GM18909 (cell line): ENCODE measurements at regions not wholly inside any gene's neighbourhood (a gene's known extent, or its start where the extent isn't known, plus 50 kb on each side); places are given as distances from the start of the nearest gene placed in this dataset.
"Not testable (repeated sequence)": the region's sequence is repeated elsewhere in the genome, so short reads cannot be mapped to it uniquely, and the experiment has no call there.

ENCODE experiments used
- ATAC-seq: cut with Tn5 transposase; IDR thresholded peaks from one replicate; pipeline ENCODE4 v1.9.1; 2021; ENCODE audit warnings: mild to moderate bottlenecking; ENCODE audit not compliant: unreplicated experiment, poor library complexity

DNA sequence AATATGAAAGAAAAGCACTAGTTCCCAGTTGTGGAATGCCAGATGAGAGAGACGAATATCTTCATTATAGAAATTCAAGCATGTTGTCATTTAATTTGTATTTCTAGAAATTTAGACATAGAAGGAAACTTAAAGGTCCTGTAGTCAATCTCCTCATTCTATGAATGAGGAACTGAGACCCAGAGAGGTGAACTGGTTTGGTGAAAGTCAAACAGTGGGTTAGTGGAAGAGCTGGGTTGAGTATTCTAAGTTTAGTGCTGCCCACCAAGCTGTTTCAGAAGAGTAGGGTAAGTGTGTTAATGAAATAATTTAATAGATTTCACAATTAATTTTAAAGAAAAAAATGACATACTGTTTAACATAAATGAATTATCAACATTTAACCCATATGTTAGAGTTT lies 655.2 kb downstream of the FAM133A start:
- no peak for ATAC-seq

GRCh38 chrX:94341730-94342129 lies 667.7 kb downstream of the FAM133A start:
- ATAC-seq, result not testable (repeated sequence)

- ATAC-seq, result no peak
Measured at GRCh38 chrX:94361241-94361640, 687.2 kb downstream of the FAM133A start.

GRCh38 chrX:94365736-94366135 lies 691.7 kb downstream of the FAM133A start:
- no peak for ATAC-seq

GRCh38 chrX:94366616-94367015 lies 692.6 kb downstream of the FAM133A start:
- ATAC-seq, result no peak

GRCh38 chrX:94389044-94389443 lies 715.0 kb downstream of the FAM133A start:
- no peak for ATAC-seq

GRCh38 chrX:94400488-94400887 lies 726.5 kb downstream of the FAM133A start:
- ATAC-seq, result peak; percentile 86

DNA sequence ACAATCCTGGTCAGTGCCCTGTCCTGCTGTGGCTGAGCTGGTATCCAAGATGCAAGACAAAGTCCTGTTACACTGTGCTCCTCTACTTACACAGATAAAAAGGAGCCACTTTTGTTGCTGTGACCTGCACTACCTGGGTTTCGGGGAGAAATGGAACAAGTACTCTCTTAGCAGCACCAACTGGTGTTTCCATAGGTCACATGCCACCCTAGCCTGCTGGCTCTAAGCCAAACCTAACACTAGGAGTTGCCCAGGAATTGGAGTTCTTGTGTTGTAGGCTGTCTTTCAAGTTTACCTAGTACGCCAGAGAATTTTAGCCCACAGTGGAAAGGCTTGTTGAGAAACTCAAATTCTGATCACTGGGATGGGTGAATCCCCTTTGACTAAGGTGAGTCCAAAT lies 727.4 kb downstream of the FAM133A start:
- peak; percentile 30 for ATAC-seq

GRCh38 chrX:94414746-94415145 lies 740.7 kb downstream of the FAM133A start:
- no peak for ATAC-seq

DNA sequence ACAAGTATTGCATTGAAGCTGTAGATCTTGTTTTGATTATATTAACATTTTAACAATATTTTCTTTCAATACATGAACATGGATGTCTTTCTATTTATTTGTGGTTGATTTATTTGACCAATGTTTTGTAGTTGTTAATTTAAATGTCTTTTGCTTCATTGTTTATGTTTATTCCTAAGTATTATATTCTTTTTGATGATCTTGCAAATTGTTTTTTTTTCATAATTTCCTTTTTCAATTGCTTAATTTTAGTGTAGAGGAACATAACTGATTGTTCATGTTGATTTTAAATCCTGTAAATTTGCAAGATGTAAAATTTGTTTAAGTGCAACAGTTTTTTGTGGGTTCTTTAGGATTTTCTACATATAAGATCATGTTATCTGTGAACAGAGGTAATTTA lies 744.1 kb downstream of the FAM133A start:
- no peak for ATAC-seq

GRCh38 chrX:94424456-94424855 lies 750.5 kb downstream of the FAM133A start:
- no peak for ATAC-seq

DNA sequence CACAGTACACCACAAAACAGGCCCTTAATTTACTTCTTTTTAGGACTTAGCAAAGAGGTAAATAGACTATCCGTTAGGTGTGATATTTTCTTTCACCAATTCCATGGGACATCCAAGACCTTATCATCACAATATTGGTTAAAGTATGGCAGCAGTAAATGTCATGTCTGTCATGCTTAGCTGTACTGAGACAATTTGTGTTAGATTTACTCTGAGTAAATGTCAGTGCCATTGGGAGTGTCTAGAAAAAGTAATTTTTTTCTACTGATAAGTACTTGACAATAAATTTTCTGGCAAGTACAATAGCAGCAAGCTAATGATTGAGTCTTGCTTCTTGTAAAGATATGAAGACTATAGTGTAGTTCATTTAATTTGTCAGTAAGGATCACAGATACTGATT lies 756.1 kb downstream of the FAM133A start:
- ATAC-seq, result no peak

DNA sequence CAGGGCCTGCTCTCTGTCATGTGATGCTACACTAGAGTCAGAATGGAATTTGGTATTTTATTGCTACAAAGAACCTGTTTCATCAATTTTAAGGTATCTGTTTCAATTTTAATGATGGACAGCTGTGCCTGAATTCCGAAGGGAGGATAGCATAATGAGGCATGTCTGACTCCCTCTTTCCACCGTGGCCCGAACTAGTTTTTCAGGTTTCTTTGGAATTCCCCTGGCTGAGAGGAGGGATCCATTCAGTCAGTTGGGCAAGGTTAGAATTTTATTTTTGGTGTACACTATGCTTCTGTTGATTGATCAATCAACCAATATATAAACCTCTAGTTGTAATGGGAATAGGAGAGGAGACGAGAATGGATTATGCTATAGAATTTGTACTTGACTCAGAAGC lies 761.8 kb downstream of the FAM133A start:
- ATAC-seq, result no peak

DNA sequence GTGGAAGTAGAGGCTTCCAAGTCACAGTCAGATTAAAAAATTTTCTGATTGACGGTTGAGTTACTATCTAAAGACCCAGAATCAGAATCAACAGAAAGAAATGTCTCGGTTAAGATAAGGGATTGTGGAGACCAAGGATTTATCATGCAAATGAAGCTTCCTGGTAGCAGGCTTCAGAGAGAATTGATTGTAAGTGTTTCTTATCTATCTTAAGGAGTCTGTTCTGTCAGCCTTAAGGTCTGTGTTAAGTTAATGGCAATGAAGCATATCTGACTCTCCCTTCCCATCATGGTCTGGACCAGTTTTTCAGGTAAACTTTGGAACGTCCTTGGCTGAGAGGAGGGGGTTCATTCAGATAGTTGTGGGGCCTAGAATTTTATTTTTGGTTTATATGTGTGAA lies 780.2 kb downstream of the FAM133A start:
- no peak for ATAC-seq

- no peak for ATAC-seq
Measured at GRCh38 chrX:94454606-94455005, 780.6 kb downstream of the FAM133A start.

DNA sequence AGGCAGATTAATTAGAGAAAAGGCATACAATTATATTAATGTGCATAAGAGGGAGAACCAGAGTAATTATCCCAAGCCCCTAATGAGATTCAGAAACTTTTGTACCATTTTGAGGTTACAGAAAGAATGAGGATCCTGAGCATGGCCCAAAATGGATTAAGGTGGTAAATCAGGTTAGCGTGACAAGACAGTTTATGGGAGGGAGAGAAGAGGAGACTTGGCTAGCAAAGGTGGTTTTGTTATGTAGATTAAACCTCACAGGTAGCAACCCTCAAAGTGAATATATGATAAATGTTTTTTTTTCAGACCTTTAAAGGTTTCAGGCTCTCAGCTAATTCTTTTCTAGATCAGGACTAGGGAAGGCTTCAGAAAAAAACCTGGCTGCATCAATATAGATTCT lies 781.8 kb downstream of the FAM133A start:
- no peak for ATAC-seq

- no peak for ATAC-seq
Measured at GRCh38 chrX:94492541-94492940, 818.5 kb downstream of the FAM133A start.

DNA sequence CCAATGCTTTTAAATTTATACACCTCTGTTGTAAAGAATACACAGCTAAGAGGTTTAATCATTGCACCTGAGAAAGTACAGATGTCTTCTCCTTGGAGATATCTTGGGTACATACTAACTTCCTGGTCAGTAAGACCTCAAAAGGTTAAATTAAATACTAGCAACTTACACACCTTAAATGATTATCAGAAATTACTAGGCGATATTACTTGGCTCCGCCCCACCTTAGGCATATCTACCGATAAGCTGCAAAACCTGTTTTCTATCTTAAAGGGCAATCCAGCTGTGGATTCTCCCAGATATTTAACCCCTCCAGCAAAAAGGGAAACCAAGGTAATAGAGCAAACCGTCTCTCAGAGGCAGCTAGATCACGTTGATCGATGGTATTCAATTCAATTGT lies 819.4 kb downstream of the FAM133A start:
- ATAC-seq, result no peak

DNA sequence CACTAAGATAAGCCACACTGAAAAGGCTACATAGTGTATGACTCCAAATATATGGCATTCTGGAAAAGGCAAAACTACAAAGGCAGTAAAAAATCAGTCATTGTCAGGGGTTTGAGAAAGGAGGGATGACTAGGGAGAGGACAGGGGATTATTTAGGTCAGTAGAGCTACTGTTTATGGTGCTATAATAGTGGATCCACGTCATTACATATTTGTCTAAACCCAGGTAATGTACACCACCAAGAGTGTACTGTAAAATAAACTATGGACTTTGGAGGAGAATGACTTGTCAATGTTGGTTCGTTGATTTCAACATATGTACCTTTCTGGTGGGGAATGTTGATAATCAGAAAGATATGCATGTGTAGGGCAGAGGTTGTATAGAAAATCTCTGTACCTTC lies 837.6 kb downstream of the FAM133A start:
- no peak for ATAC-seq

- no peak for ATAC-seq
Measured at GRCh38 chrX:94515009-94515408, 841.0 kb downstream of the FAM133A start.

DNA sequence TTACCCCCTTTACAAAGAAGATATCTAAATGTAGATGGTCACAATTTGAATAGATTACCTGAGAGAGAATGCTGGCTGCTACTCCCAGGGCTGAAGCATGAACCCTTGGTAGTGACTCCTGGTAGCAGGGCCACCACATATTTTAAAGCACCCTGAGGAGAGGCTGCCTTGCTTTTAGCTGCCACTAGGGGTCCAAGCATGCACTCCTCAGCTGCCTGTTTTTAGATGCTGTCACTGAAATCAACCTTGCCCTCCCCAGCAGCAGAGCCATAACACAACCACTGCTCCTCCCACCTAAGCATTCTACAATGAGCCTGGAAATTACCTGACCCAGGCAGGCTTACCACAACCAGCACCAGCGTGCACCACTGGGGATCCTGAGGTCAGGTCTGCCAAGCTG lies 850.9 kb downstream of the FAM133A start:
- ATAC-seq, result peak; percentile 50

DNA sequence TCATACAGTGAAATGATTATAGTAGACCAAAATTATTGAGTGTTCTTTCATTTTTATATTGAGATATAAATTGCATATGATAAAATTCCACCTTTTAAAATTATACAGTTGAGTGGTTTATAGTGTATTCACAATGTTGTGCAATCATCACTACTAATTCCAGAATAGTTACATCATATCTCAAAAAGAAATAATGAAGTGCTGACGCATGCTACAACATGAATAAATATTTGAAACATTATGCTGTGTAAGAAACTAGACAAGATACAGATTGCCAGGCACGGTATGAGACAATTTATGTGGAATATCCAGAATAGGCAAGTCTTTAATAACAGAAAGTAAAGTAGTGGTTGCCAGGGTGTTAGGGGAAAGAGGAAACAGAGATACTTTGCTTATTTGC lies 871.7 kb downstream of the FAM133A start:
- no peak for ATAC-seq

GRCh38 chrX:94551831-94552230 lies 877.8 kb downstream of the FAM133A start:
- no peak for ATAC-seq
